GM18909 (cell line): ENCODE measurements at regions not wholly inside any gene's neighbourhood (a gene's known extent, or its start where the extent isn't known, plus 50 kb on each side); places are given as distances from the start of the nearest gene placed in this dataset.

Experiments
- ATAC-seq: cut with Tn5 transposase; IDR thresholded peaks from one replicate; pipeline ENCODE4 v1.9.1; 2021; ENCODE audit warnings: mild to moderate bottlenecking; ENCODE audit not compliant: unreplicated experiment, poor library complexity

GRCh38 chr14:53331921-53332320 is 178.8 kb upstream of the DDHD1 start:
- no peak for ATAC-seq

- no peak for ATAC-seq
These were observed 178.1 kb upstream of the DDHD1 start for GRCh38 chr14:53331247-53331646.

- ATAC-seq: no peak
These were observed 177.3 kb upstream of the DDHD1 start for GRCh38 chr14:53330441-53330840.

- ATAC-seq: no peak
These were observed 175.7 kb upstream of the DDHD1 start for GRCh38 chr14:53328841-53329240.

- ATAC-seq: no peak
These were observed 174.6 kb upstream of the DDHD1 start for GRCh38 chr14:53327716-53328115.

- ATAC-seq: no peak
These were observed 172.2 kb upstream of the DDHD1 start for GRCh38 chr14:53325176-53325806.

GRCh38 chr14:53316504-53316903 is 163.4 kb upstream of the DDHD1 start:
- ATAC-seq: no peak

- peak; percentile 82 for ATAC-seq
These were observed 157.3 kb upstream of the DDHD1 start for GRCh38 chr14:53310412-53310811.

- no peak for ATAC-seq
These were observed 153.8 kb upstream of the DDHD1 start for GRCh38 chr14:53306911-53307310.

- no peak for ATAC-seq
These were observed 153.2 kb upstream of the DDHD1 start for GRCh38 chr14:53306267-53306721.

- no peak for ATAC-seq
These were observed 151.7 kb upstream of the DDHD1 start for GRCh38 chr14:53304726-53305381.

GRCh38 chr14:53295985-53296582 is 143.0 kb upstream of the DDHD1 start:
- ATAC-seq: no peak

- ATAC-seq: no peak
These were observed 142.2 kb upstream of the DDHD1 start for GRCh38 chr14:53295372-53295771.

GRCh38 chr14:53286301-53286700 is 133.2 kb upstream of the DDHD1 start:
- no peak for ATAC-seq

GRCh38 chr14:53285821-53286220 is 132.7 kb upstream of the DDHD1 start:
- no peak for ATAC-seq

GRCh38 chr14:53285064-53285463 is 131.9 kb upstream of the DDHD1 start:
- ATAC-seq: no peak

GRCh38 chr14:53278602-53279506 is 125.7 kb upstream of the DDHD1 start:
- ATAC-seq: no peak

- ATAC-seq: no peak
These were observed 120.5 kb upstream of the DDHD1 start for GRCh38 chr14:53273671-53274072.

- no peak for ATAC-seq
These were observed 111.9 kb upstream of the DDHD1 start for GRCh38 chr14:53265025-53265424.

- no peak for ATAC-seq
These were observed 107.8 kb upstream of the DDHD1 start for GRCh38 chr14:53260928-53261327.

GRCh38 chr14:53260286-53260685 is 107.2 kb upstream of the DDHD1 start:
- no peak for ATAC-seq
